Liver (tissue), 8 donors: ENCODE measurements at regions not wholly inside any gene's neighbourhood (a gene's known extent, or its start where the extent isn't known, plus 50 kb on each side); places are given as distances from the start of the nearest gene placed in this dataset.

ENCODE experiments used
- DNase-seq: peaks from one replicate; pipeline ENCODE4 v3.0.0-alpha.2; 2017; ENCODE audit warnings: low spot score
- H3K27ac ChIP-seq, 2 donors: one replicate each; pipeline ENCODE4 v1.7.0; 2013; ENCODE audit warnings: inconsistent platforms in 2 of 2, low read length in 2 of 2, control low read depth in 1 of 2, low read depth in 1 of 2, mild to moderate bottlenecking in 1 of 2
- H3K27me3 ChIP-seq, 4 donors: one replicate each; pipeline versions ENCODE4 v1.6.1 to v1.7.0; 2013; ENCODE audit warnings: low read length in 3 of 4, inconsistent platforms in 1 of 4, mild to moderate bottlenecking in 1 of 4, moderate library complexity in 1 of 4; ENCODE audit not compliant: control insufficient read depth in 4 of 4, insufficient read depth in 4 of 4
- H3K36me3 ChIP-seq, 4 donors: one replicate each; pipeline versions ENCODE4 v1.6.1 to v1.7.0; 2013; ENCODE audit warnings: low read length in 3 of 4, mild to moderate bottlenecking in 3 of 4, low read depth in 1 of 4, moderate library complexity in 1 of 4; ENCODE audit not compliant: control insufficient read depth in 4 of 4, insufficient read depth in 3 of 4
- H3K4me1 ChIP-seq, 4 donors: one replicate each; pipeline versions ENCODE4 v1.6.1 to v1.7.0; 2013; ENCODE audit warnings: low read length in 3 of 4, mild to moderate bottlenecking in 3 of 4, moderate library complexity in 1 of 4; ENCODE audit not compliant: control insufficient read depth in 4 of 4, insufficient read depth in 4 of 4
- H3K4me3 ChIP-seq, 3 donors: one replicate each; pipeline versions ENCODE4 v1.6.1 to v1.7.0; 2013; ENCODE audit warnings: low read length in 3 of 3, control low read depth in 1 of 3, low read depth in 1 of 3, mild to moderate bottlenecking in 1 of 3
- H3K9ac ChIP-seq, 2 donors: one replicate each; pipeline ENCODE4 v1.7.0; 2013; ENCODE audit warnings: low read length in 2 of 2, mild to moderate bottlenecking in 2 of 2, moderate library complexity in 2 of 2, control low read depth in 1 of 2, low read depth in 1 of 2
- H3K9me3 ChIP-seq, 4 donors: one replicate each; pipeline versions ENCODE4 v1.6.1 to v1.7.0; 2013; ENCODE audit warnings: low read length in 3 of 4; ENCODE audit not compliant: control insufficient read depth in 4 of 4
- EGR1 ChIP-seq, 2 donors: IDR thresholded peaks; 2 replicates each; pipeline ENCODE4 v1.6.1; 2016 to 2018; ENCODE audit warnings: antibody characterized with exemption in 2 of 2, low read depth in 2 of 2
- FOXA1 ChIP-seq: IDR thresholded peaks from 2 replicates; pipeline ENCODE4 v1.6.1; 2016; ENCODE audit warnings: antibody characterized with exemption
- GABPA ChIP-seq, 2 donors: IDR thresholded peaks in 1 of 2; conservative IDR thresholded peaks in 1 of 2; 2 replicates each; pipeline ENCODE4 v1.6.1; 2016; ENCODE audit warnings: antibody characterized with exemption in 2 of 2, mild to moderate bottlenecking in 1 of 2, moderate library complexity in 1 of 2
- HNF4A ChIP-seq, 2 donors: conservative IDR thresholded peaks; 2 replicates each; pipeline ENCODE4 v1.6.1; 2016; ENCODE audit warnings: antibody characterized with exemption in 2 of 2, mild to moderate bottlenecking in 2 of 2
- HNF4G ChIP-seq: IDR thresholded peaks from 2 replicates; pipeline ENCODE4 v1.6.1; 2016; ENCODE audit warnings: antibody characterized with exemption
- JUND ChIP-seq, 2 donors: IDR thresholded peaks; 2 replicates each; pipeline ENCODE4 v1.6.1; 2016; ENCODE audit warnings: antibody characterized with exemption in 2 of 2
- NR2F2 ChIP-seq: IDR thresholded peaks from 2 replicates; pipeline ENCODE4 v1.6.1; 2016; ENCODE audit warnings: antibody characterized with exemption
- RAD21 ChIP-seq, 2 donors: IDR thresholded peaks; 2 replicates each; pipeline ENCODE4 v1.6.1; 2016; ENCODE audit warnings: antibody characterized with exemption in 2 of 2, mild to moderate bottlenecking in 2 of 2
- RXRA ChIP-seq, 2 donors: IDR thresholded peaks; 2 replicates each; pipeline ENCODE4 v1.6.1; 2017 to 2018; ENCODE audit warnings: antibody characterized with exemption in 2 of 2, mild to moderate bottlenecking in 1 of 2
- TAF1 ChIP-seq: conservative IDR thresholded peaks from 2 replicates; pipeline ENCODE4 v1.6.1; 2016; ENCODE audit warnings: antibody characterized with exemption, mild to moderate bottlenecking
- WGBS: extraction: QIAGEN DNeasy Blood & Tissue Kit; methylation state at CpG from one replicate; pipeline ENCODE4 v1.1.7; 2013; 5-methylcytosine and 5-hydroxymethylcytosine counted together
- TF ChIP-seq, protein P1 (sequence below): IDR thresholded peaks from 2 replicates; pipeline ENCODE4 v1.6.1; 2016; ENCODE audit warnings: antibody characterized with exemption
- TF ChIP-seq, protein P2 (sequence below): IDR thresholded peaks from 2 replicates; pipeline ENCODE4 v1.6.1; 2016; ENCODE audit warnings: antibody characterized with exemption, mild to moderate bottlenecking
- TF ChIP-seq, protein P3 (sequence below): fragments of 150-350 bp; IDR thresholded peaks from 2 replicates; pipeline ENCODE4 v1.5.1; 2017; ENCODE audit warnings: improper control_type of control experiment, low read depth, low read length; ENCODE audit not compliant: missing input control
- TF ChIP-seq, protein P4 (sequence below): IDR thresholded peaks from 2 replicates; pipeline ENCODE4 v1.6.1; 2016; ENCODE audit warnings: antibody characterized with exemption
- donor health status: healthy.
- donor health status: healthy.
- donor health status: healthy.
- donor health status: healthy.
- donor health status: healthy.

DNA sequence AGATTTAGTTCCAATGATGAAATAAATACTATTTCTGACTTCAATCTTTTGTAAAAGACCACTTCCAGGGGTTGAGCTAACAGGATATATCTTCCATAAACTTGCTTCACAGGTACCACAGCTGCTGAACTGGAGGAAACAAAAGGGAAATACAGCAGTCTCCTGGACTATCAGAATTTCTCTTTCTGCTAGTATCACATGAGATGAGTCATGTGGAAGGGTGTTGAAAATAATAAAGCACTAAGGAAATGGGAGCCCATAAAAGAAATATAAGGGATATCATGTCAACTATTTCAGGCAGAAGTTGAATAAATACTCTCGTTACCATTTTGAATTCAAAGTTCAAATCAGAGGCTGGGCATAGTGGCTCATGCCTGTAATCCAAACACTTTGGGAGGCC lies 250.3 kb upstream of the NFE2L3 start:
- no peak for DNase-seq
- H3K4me1 ChIP-seq, result peaks cover 0 to 4% (median 4%) of the 10 kb centered on the region in 4 donors
- 84% methylated on average over 1 of the region's 1 CpG for WGBS
- H3K9me3 ChIP-seq, result no peaks in the 10 kb centered on the region
- H3K4me3 ChIP-seq, result no peak overlapping the region
- H3K27me3 ChIP-seq, result no peaks in the 10 kb centered on the region
- TF ChIP-seq, protein P1, sequence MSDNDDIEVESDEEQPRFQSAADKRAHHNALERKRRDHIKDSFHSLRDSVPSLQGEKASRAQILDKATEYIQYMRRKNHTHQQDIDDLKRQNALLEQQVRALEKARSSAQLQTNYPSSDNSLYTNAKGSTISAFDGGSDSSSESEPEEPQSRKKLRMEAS, result no peak
- TF ChIP-seq, protein P2, sequence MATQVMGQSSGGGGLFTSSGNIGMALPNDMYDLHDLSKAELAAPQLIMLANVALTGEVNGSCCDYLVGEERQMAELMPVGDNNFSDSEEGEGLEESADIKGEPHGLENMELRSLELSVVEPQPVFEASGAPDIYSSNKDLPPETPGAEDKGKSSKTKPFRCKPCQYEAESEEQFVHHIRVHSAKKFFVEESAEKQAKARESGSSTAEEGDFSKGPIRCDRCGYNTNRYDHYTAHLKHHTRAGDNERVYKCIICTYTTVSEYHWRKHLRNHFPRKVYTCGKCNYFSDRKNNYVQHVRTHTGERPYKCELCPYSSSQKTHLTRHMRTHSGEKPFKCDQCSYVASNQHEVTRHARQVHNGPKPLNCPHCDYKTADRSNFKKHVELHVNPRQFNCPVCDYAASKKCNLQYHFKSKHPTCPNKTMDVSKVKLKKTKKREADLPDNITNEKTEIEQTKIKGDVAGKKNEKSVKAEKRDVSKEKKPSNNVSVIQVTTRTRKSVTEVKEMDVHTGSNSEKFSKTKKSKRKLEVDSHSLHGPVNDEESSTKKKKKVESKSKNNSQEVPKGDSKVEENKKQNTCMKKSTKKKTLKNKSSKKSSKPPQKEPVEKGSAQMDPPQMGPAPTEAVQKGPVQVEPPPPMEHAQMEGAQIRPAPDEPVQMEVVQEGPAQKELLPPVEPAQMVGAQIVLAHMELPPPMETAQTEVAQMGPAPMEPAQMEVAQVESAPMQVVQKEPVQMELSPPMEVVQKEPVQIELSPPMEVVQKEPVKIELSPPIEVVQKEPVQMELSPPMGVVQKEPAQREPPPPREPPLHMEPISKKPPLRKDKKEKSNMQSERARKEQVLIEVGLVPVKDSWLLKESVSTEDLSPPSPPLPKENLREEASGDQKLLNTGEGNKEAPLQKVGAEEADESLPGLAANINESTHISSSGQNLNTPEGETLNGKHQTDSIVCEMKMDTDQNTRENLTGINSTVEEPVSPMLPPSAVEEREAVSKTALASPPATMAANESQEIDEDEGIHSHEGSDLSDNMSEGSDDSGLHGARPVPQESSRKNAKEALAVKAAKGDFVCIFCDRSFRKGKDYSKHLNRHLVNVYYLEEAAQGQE, result no peak
- no peak for TF ChIP-seq HNF4G
- no peak for TF ChIP-seq TAF1
- TF ChIP-seq, protein P3, sequence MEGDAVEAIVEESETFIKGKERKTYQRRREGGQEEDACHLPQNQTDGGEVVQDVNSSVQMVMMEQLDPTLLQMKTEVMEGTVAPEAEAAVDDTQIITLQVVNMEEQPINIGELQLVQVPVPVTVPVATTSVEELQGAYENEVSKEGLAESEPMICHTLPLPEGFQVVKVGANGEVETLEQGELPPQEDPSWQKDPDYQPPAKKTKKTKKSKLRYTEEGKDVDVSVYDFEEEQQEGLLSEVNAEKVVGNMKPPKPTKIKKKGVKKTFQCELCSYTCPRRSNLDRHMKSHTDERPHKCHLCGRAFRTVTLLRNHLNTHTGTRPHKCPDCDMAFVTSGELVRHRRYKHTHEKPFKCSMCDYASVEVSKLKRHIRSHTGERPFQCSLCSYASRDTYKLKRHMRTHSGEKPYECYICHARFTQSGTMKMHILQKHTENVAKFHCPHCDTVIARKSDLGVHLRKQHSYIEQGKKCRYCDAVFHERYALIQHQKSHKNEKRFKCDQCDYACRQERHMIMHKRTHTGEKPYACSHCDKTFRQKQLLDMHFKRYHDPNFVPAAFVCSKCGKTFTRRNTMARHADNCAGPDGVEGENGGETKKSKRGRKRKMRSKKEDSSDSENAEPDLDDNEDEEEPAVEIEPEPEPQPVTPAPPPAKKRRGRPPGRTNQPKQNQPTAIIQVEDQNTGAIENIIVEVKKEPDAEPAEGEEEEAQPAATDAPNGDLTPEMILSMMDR, result no peak
- TF ChIP-seq HNF4A (conservative IDR thresholded peaks at IDR 0.05), result no peak
- no peak for TF ChIP-seq NR2F2
- TF ChIP-seq FOXA1, result no peak
- TF ChIP-seq RXRA (IDR thresholded peaks at IDR 0.05), result no peak
- TF ChIP-seq, protein P4, sequence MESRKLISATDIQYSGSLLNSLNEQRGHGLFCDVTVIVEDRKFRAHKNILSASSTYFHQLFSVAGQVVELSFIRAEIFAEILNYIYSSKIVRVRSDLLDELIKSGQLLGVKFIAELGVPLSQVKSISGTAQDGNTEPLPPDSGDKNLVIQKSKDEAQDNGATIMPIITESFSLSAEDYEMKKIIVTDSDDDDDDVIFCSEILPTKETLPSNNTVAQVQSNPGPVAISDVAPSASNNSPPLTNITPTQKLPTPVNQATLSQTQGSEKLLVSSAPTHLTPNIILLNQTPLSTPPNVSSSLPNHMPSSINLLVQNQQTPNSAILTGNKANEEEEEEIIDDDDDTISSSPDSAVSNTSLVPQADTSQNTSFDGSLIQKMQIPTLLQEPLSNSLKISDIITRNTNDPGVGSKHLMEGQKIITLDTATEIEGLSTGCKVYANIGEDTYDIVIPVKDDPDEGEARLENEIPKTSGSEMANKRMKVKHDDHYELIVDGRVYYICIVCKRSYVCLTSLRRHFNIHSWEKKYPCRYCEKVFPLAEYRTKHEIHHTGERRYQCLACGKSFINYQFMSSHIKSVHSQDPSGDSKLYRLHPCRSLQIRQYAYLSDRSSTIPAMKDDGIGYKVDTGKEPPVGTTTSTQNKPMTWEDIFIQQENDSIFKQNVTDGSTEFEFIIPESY, result no peak
- H3K9ac ChIP-seq, result no peak overlapping the region
- no peak overlapping the region for H3K27ac ChIP-seq
- no peaks in the 10 kb centered on the region for H3K36me3 ChIP-seq

DNA sequence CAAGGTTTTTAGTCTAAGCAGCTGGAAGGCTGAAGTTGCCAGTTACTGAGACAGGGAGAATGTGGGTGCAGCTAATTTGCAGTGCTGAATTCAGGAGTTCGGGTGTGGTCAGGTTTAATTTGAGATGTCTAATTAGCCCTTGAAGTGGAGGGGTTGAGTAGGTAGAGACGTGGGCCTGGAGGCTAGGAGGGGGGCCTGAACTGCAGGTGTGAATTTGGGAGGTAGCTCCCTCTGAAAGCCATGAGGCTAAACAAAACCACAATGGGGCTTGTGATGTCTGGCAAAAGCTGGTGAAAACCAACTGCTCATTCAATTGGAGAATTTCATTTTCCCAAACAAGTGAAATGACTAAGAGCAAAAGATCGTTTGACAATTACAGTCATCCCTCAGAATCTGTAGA lies 246.0 kb upstream of the NFE2L3 start:
- Histone ChIP-seq H3K36me3 (no peaks in the 10 kb centered on the region), H3K4me1 (no peaks in the 10 kb centered on the region), H3K27me3 (peaks cover 0 to 2% (median 0%) of the 10 kb centered on the region in 4 donors), H3K27ac (no peak overlapping the region), H3K9ac (no peak overlapping the region), H3K4me3 (no peak overlapping the region), H3K9me3 (no peaks in the 10 kb centered on the region)
- no peak for DNase-seq
- WGBS, result 79% methylated on average over 3 of the region's 3 CpGs
- no peak for TF ChIP-seq NR2F2
- no peak for TF ChIP-seq GABPA (IDR thresholded peaks at IDR 0.05 in 1 of 2, conservative IDR thresholded peaks at IDR 0.05 in 1 of 2)
- TF ChIP-seq JUND (IDR thresholded peaks at IDR 0.05), result no peak
- TF ChIP-seq FOXA1, result no peak
- no peak for TF ChIP-seq HNF4G
- no peak for TF ChIP-seq HNF4A (conservative IDR thresholded peaks at IDR 0.05)
- TF ChIP-seq, protein P3, result no peak
- no peak for TF ChIP-seq EGR1 (IDR thresholded peaks at IDR 0.05; ENCODE audit: low read depth in 2 of 2)
- TF ChIP-seq RAD21 (IDR thresholded peaks at IDR 0.05), result no peak
- TF ChIP-seq, protein P2, result no peak
- TF ChIP-seq, protein P1, result no peak
